ENCODE measurements at regions not wholly inside any gene's neighbourhood (a gene's known extent, or its start where the extent isn't known, plus 50 kb on each side); places are given as distances from the start of the nearest gene placed in this dataset.

DNA sequence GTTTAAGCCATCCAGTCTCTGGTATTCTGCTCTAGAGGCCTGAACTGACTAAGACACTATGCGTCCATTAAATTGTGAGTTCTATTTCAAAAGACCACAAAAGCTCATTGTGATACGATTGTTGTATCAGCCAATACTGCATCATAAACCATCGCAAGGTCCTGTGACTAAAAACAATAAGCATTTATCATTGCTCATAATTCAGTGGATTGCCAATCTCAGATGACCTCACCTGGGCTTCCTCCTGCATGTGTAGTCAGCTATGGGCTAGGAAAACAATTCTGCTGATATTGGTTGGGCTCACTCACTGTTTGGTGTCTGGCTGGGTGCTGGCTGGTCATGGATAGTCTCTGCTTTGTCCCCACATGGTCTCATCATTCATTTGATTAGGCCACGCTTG, 592.7 kb upstream of the BTBD3 start:
- TF ChIP-seq, protein P1, sequence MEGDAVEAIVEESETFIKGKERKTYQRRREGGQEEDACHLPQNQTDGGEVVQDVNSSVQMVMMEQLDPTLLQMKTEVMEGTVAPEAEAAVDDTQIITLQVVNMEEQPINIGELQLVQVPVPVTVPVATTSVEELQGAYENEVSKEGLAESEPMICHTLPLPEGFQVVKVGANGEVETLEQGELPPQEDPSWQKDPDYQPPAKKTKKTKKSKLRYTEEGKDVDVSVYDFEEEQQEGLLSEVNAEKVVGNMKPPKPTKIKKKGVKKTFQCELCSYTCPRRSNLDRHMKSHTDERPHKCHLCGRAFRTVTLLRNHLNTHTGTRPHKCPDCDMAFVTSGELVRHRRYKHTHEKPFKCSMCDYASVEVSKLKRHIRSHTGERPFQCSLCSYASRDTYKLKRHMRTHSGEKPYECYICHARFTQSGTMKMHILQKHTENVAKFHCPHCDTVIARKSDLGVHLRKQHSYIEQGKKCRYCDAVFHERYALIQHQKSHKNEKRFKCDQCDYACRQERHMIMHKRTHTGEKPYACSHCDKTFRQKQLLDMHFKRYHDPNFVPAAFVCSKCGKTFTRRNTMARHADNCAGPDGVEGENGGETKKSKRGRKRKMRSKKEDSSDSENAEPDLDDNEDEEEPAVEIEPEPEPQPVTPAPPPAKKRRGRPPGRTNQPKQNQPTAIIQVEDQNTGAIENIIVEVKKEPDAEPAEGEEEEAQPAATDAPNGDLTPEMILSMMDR (conservative IDR thresholded peaks at IDR 0.05), result no peak
- Mint-ChIP-seq H3K27ac (ENCODE audit: unreplicated experiment) (no peak overlapping the region), H3K9me3 (peaks cover 22% of the 10 kb centered on the region), H3K4me1 (no peaks in the 10 kb centered on the region), H3K27me3 (ENCODE audit: low read depth) (no peaks in the 10 kb centered on the region), H3K4me3 (no peak overlapping the region), H3K36me3 (ENCODE audit: low read depth) (peaks cover 16% of the 10 kb centered on the region)
- DNase-seq (ENCODE audit: low read depth, low spot score), result no peak

DNA sequence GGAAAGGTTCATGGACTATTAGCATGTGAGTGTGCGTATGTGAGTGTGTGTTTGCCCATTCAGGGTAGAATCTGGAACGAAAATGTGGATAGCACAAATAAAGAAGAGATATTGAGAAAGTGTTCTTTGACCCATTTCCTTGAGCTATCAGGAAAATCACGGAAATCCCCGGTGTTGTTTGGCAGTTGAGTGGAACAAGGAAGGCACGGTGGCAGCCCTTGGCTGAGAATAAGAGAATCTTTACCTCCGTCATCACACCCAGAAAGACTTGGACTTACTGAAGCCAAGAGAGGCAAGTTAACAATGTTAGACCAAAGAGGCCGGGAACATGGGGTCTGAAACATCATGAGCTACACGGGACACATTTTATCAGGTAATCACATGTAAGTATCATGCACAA, 588.9 kb upstream of the BTBD3 start:
- no peak overlapping the region for H3K27ac Mint-ChIP-seq (ENCODE audit: unreplicated experiment)
- TF ChIP-seq, protein P1 (conservative IDR thresholded peaks at IDR 0.05), result no peak
- no peak overlapping the region for H3K4me3 Mint-ChIP-seq
- no peaks in the 10 kb centered on the region for H3K36me3 Mint-ChIP-seq (ENCODE audit: low read depth)
- no peaks in the 10 kb centered on the region for H3K27me3 Mint-ChIP-seq (ENCODE audit: low read depth)
- no peak for DNase-seq (ENCODE audit: low read depth, low spot score)
- H3K9me3 Mint-ChIP-seq, result peaks cover 15% of the 10 kb centered on the region
- peaks cover 4% of the 10 kb centered on the region for H3K4me1 Mint-ChIP-seq

DNA sequence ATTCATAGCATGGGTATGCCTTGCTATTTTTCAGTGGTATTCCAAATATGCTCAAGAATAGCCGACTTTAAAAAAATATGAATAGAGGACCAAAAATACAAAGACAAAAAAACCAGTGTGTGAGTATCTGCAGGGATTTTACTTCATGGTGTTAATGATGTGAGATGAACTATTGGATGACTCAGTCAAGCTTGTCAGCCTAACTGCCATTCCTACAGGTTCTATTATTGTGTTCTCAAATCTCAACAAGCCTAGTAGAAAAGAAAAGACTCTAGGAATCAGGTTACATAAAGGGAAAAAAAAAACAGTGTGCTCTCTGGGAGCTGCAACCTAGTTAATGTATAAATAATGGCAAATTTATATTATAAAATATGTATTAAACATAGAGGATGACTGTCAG, 588.4 kb upstream of the BTBD3 start:
- H3K4me3 Mint-ChIP-seq, result no peak overlapping the region
- TF ChIP-seq, protein P1 (conservative IDR thresholded peaks at IDR 0.05), result no peak
- H3K4me1 Mint-ChIP-seq, result peaks cover 5% of the 10 kb centered on the region
- no peak overlapping the region for H3K27ac Mint-ChIP-seq (ENCODE audit: unreplicated experiment)
- H3K36me3 Mint-ChIP-seq (ENCODE audit: low read depth), result no peaks in the 10 kb centered on the region
- H3K27me3 Mint-ChIP-seq (ENCODE audit: low read depth), result no peaks in the 10 kb centered on the region
- no peak for DNase-seq (ENCODE audit: low read depth, low spot score)
- H3K9me3 Mint-ChIP-seq, result peaks cover 15% of the 10 kb centered on the region

DNA sequence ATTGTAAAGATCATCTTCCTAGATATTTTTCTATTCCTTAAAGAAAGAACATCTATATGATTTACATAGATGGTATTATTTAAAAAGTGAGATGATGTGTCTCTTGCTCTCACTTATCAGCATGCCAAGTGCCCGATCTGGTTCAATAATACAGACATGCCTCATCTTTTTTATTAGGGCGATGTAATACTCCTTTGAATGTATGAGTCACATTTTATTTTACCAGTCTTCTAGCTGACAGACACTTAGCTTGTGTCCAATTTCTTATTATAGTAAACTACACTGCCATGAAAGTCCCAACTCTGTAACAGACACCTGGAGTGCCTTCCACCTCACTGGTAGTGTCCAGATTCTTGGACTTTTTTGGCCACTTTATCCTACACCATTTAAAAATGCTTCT, 586.6 kb upstream of the BTBD3 start:
- H3K27me3 Mint-ChIP-seq (ENCODE audit: low read depth), result no peaks in the 10 kb centered on the region
- H3K4me3 Mint-ChIP-seq, result no peak overlapping the region
- H3K4me1 Mint-ChIP-seq, result peaks cover 23% of the 10 kb centered on the region
- H3K9me3 Mint-ChIP-seq, result peaks cover 12% of the 10 kb centered on the region
- TF ChIP-seq, protein P1 (conservative IDR thresholded peaks at IDR 0.05), result no peak
- H3K27ac Mint-ChIP-seq (ENCODE audit: unreplicated experiment), result no peak overlapping the region
- no peak for DNase-seq (ENCODE audit: low read depth, low spot score)
- no peaks in the 10 kb centered on the region for H3K36me3 Mint-ChIP-seq (ENCODE audit: low read depth)

DNA sequence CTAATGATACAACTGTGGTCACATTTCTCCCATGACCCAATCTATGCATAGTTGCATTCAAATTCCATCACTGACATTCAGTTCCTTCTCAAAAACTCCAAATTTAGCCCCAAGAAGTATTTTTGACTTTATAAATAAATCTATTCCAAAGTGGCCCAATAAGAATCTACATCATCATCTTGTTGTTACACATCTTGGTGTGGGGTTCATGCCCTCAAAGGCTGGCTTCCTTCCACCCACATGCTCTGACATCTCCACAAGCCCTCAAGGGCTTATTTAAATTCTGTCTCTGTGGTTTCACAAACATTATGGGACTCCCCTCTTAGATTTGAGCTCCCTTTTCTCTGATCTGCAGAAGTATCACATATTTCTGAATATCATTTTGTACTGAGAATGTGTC, 585.3 kb upstream of the BTBD3 start:
- Mint-ChIP-seq H3K27me3 (ENCODE audit: low read depth) (no peaks in the 10 kb centered on the region), H3K36me3 (ENCODE audit: low read depth) (no peaks in the 10 kb centered on the region), H3K27ac (ENCODE audit: unreplicated experiment) (no peak overlapping the region), H3K9me3 (peaks cover 8% of the 10 kb centered on the region), H3K4me1 (peaks cover 29% of the 10 kb centered on the region), H3K4me3 (no peak overlapping the region)
- TF ChIP-seq, protein P1 (conservative IDR thresholded peaks at IDR 0.05), result no peak
- DNase-seq (ENCODE audit: low read depth, low spot score), result no peak

DNA sequence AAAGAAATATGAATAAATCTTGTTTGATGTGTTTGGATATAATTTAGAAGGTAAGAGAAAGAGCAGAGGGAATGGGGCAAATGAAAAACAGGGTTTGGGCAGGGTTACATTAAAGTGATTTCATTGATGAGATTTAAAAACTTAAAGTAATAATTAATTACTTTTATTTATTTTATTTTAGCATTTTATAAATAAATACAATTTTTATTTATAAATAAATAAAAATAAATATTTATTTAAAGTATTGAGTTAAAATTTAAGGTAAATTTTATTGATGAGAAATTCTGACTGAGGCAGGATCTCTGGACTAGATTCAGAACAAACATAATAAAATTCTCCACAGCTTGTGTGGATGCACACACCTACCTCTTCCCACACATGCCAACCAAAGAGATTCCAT, 584.1 kb upstream of the BTBD3 start:
- Mint-ChIP-seq H3K4me1 (peaks cover 36% of the 10 kb centered on the region), H3K27ac (ENCODE audit: unreplicated experiment) (no peak overlapping the region), H3K36me3 (ENCODE audit: low read depth) (no peaks in the 10 kb centered on the region), H3K27me3 (ENCODE audit: low read depth) (no peaks in the 10 kb centered on the region), H3K9me3 (peaks cover 7% of the 10 kb centered on the region), H3K4me3 (no peak overlapping the region)
- no peak for DNase-seq (ENCODE audit: low read depth, low spot score)
- TF ChIP-seq, protein P1 (conservative IDR thresholded peaks at IDR 0.05), result no peak

Measured in neural crest cell (in vitro differentiated cells).